H1 (cell line): ENCODE measurements at regions not wholly inside any gene's neighbourhood (a gene's known extent, or its start where the extent isn't known, plus 50 kb on each side); places are given as distances from the start of the nearest gene placed in this dataset.

ENCODE experiments used
- EP300 ChIP-seq, 2 experiments: IDR thresholded peaks; 1 replicate in 1 of 2; 2 replicates in 1 of 2; pipeline ENCODE4 v1.6.1; 2011 to 2012; ENCODE audit warnings: low read depth in 2 of 2, low read length in 2 of 2, mild to moderate bottlenecking in 2 of 2, borderline replicate concordance in 1 of 2, inconsistent platforms in 1 of 2, moderate library complexity in 1 of 2
- JUND ChIP-seq: IDR thresholded peaks from 2 replicates; pipeline ENCODE4 v1.6.1; 2011; ENCODE audit warnings: mild to moderate bottlenecking, improper control_type of control experiment, low read length
- SIN3A ChIP-seq, 2 experiments: IDR thresholded peaks in 1 of 2; conservative IDR thresholded peaks in 1 of 2; 2 replicates each; pipeline ENCODE4 v1.6.1; 2011 to 2012; ENCODE audit warnings: low read length in 2 of 2, improper control_type of control experiment in 1 of 2, low read depth in 1 of 2, mild to moderate bottlenecking in 1 of 2
- SP2 ChIP-seq: IDR thresholded peaks from 2 replicates; pipeline ENCODE4 v1.6.1; 2012; ENCODE audit warnings: mild to moderate bottlenecking, low read length, inconsistent platforms
- TF ChIP-seq, protein P1 (sequence below): fragments of 300-600 bp; sonication (generic); IDR thresholded peaks from 2 replicates; pipeline ENCODE4 v1.7.1; 2012; ENCODE audit warnings: low read length, moderate library complexity, mild to moderate bottlenecking, inconsistent platforms; ENCODE audit not compliant: insufficient replicate concordance
- TF ChIP-seq, protein P2 (sequence below): IDR thresholded peaks from 2 replicates; pipeline ENCODE4 v1.6.1; 2012; ENCODE audit warnings: low read length, inconsistent platforms
- TF ChIP-seq, protein P3 (sequence below): IDR thresholded peaks from 2 replicates; pipeline ENCODE4 v1.6.1; 2012; ENCODE audit warnings: inconsistent platforms

DNA sequence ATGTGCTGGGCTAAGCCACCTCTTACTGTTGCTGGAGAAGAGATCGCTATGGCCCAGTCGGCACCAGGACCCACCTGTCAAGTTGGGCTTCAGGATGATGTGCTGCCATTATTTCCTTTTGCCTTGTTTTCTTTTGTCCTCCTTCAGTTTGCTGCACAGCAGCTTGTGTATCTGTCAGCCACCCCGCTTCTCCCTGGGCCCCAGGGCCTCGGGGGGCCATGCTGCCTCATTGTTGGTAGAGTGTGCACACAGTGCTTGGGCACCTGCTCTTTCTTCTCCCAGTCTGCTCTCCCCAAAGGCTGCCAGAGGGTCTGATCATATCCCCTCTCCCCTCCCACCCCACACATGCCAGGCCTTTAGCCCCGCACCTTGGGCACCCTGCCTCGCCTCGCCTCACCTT lies 185.5 kb upstream of the ATP10A start (continued):
- TF ChIP-seq, protein P1, sequence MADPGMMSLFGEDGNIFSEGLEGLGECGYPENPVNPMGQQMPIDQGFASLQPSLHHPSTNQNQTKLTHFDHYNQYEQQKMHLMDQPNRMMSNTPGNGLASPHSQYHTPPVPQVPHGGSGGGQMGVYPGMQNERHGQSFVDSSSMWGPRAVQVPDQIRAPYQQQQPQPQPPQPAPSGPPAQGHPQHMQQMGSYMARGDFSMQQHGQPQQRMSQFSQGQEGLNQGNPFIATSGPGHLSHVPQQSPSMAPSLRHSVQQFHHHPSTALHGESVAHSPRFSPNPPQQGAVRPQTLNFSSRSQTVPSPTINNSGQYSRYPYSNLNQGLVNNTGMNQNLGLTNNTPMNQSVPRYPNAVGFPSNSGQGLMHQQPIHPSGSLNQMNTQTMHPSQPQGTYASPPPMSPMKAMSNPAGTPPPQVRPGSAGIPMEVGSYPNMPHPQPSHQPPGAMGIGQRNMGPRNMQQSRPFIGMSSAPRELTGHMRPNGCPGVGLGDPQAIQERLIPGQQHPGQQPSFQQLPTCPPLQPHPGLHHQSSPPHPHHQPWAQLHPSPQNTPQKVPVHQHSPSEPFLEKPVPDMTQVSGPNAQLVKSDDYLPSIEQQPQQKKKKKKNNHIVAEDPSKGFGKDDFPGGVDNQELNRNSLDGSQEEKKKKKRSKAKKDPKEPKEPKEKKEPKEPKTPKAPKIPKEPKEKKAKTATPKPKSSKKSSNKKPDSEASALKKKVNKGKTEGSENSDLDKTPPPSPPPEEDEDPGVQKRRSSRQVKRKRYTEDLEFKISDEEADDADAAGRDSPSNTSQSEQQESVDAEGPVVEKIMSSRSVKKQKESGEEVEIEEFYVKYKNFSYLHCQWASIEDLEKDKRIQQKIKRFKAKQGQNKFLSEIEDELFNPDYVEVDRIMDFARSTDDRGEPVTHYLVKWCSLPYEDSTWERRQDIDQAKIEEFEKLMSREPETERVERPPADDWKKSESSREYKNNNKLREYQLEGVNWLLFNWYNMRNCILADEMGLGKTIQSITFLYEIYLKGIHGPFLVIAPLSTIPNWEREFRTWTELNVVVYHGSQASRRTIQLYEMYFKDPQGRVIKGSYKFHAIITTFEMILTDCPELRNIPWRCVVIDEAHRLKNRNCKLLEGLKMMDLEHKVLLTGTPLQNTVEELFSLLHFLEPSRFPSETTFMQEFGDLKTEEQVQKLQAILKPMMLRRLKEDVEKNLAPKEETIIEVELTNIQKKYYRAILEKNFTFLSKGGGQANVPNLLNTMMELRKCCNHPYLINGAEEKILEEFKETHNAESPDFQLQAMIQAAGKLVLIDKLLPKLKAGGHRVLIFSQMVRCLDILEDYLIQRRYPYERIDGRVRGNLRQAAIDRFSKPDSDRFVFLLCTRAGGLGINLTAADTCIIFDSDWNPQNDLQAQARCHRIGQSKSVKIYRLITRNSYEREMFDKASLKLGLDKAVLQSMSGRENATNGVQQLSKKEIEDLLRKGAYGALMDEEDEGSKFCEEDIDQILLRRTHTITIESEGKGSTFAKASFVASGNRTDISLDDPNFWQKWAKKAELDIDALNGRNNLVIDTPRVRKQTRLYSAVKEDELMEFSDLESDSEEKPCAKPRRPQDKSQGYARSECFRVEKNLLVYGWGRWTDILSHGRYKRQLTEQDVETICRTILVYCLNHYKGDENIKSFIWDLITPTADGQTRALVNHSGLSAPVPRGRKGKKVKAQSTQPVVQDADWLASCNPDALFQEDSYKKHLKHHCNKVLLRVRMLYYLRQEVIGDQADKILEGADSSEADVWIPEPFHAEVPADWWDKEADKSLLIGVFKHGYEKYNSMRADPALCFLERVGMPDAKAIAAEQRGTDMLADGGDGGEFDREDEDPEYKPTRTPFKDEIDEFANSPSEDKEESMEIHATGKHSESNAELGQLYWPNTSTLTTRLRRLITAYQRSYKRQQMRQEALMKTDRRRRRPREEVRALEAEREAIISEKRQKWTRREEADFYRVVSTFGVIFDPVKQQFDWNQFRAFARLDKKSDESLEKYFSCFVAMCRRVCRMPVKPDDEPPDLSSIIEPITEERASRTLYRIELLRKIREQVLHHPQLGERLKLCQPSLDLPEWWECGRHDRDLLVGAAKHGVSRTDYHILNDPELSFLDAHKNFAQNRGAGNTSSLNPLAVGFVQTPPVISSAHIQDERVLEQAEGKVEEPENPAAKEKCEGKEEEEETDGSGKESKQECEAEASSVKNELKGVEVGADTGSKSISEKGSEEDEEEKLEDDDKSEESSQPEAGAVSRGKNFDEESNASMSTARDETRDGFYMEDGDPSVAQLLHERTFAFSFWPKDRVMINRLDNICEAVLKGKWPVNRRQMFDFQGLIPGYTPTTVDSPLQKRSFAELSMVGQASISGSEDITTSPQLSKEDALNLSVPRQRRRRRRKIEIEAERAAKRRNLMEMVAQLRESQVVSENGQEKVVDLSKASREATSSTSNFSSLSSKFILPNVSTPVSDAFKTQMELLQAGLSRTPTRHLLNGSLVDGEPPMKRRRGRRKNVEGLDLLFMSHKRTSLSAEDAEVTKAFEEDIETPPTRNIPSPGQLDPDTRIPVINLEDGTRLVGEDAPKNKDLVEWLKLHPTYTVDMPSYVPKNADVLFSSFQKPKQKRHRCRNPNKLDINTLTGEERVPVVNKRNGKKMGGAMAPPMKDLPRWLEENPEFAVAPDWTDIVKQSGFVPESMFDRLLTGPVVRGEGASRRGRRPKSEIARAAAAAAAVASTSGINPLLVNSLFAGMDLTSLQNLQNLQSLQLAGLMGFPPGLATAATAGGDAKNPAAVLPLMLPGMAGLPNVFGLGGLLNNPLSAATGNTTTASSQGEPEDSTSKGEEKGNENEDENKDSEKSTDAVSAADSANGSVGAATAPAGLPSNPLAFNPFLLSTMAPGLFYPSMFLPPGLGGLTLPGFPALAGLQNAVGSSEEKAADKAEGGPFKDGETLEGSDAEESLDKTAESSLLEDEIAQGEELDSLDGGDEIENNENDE, result no peak
- TF ChIP-seq, protein P2, sequence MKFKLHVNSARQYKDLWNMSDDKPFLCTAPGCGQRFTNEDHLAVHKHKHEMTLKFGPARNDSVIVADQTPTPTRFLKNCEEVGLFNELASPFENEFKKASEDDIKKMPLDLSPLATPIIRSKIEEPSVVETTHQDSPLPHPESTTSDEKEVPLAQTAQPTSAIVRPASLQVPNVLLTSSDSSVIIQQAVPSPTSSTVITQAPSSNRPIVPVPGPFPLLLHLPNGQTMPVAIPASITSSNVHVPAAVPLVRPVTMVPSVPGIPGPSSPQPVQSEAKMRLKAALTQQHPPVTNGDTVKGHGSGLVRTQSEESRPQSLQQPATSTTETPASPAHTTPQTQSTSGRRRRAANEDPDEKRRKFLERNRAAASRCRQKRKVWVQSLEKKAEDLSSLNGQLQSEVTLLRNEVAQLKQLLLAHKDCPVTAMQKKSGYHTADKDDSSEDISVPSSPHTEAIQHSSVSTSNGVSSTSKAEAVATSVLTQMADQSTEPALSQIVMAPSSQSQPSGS, result no peak
- TF ChIP-seq SP2, result no peak
- TF ChIP-seq, protein P3, sequence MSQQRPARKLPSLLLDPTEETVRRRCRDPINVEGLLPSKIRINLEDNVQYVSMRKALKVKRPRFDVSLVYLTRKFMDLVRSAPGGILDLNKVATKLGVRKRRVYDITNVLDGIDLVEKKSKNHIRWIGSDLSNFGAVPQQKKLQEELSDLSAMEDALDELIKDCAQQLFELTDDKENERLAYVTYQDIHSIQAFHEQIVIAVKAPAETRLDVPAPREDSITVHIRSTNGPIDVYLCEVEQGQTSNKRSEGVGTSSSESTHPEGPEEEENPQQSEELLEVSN, result no peak
- TF ChIP-seq SIN3A (conservative IDR thresholded peaks at IDR 0.05 in 1 of 2, IDR thresholded peaks at IDR 0.05 in 1 of 2; ENCODE audit: low read depth in 1 of 2, low read length in 2 of 2), result no peak
- no peak for TF ChIP-seq JUND
- TF ChIP-seq EP300 (IDR thresholded peaks at IDR 0.05; ENCODE audit: borderline replicate concordance in 1 of 2, low read depth in 2 of 2, low read length in 2 of 2), result no peak
